ENCODE measurements at regions not wholly inside any gene's neighbourhood (a gene's known extent, or its start where the extent isn't known, plus 50 kb on each side); places are given as distances from the start of the nearest gene placed in this dataset.

- intact Hi-C loops (cut with micrococcal nuclease) (no loop called here), dilution Hi-C loops (cut with MboI; ENCODE audit: extremely low pct_ligation_motif_present, low sequenced_read_pairs) (no loop called here)
- Histone ChIP-seq H3K27ac (ENCODE audit: insufficient read depth, low read depth, low read length) (no peak overlapping the region), H3K4me2 (ENCODE audit: insufficient read depth, low read length) (no peak overlapping the region), H3K79me2 (ENCODE audit: control insufficient read depth, insufficient read depth, low read length) (no peaks in the 10 kb centered on the region), H3K9me1 (replicated peaks; ENCODE audit: control insufficient read depth, extremely low read depth, insufficient read depth, low read length) (no peaks in the 10 kb centered on the region), H2AFZ (ENCODE audit: low read depth, low read length) (no peak overlapping the region), H3K4me1 (ENCODE audit: control insufficient read depth, extremely low read depth, insufficient read depth, low read length) (no peaks in the 10 kb centered on the region), H3K9me3 (replicated peaks; ENCODE audit: control insufficient read depth, insufficient read depth, low read length) (no peaks in the 10 kb centered on the region), H3K4me3 (replicated peaks in 1 of 3; ENCODE audit: insufficient read depth in 1 of 3, low read depth in 1 of 3, low read length in 3 of 3) (no peak overlapping the region), H4K20me1 (replicated peaks; ENCODE audit: control insufficient read depth, extremely low read depth, insufficient read depth, low read length) (no peaks in the 10 kb centered on the region), H3K36me3 (ENCODE audit: control insufficient read depth in 2 of 2, extremely low read depth in 1 of 2, insufficient read depth in 2 of 2, low read length in 2 of 2) (no peaks in the 10 kb centered on the region), H3K27me3 (ENCODE audit: control insufficient read depth in 2 of 2, insufficient read depth in 2 of 2, low read length in 2 of 2) (no peaks in the 10 kb centered on the region), H3K9ac (replicated peaks; ENCODE audit: extremely low read depth, insufficient read depth, low read length) (no peak overlapping the region)
- DNase-seq (ENCODE audit: low read depth, low spot score) (no peak), FAIRE-seq (no peak)
- ChIA-PET POLR2A (no interaction called here), CTCF (no interaction called here)
- no TSS peak for BruUV-seq (replicated peaks)
- TF ChIP-seq POLR2A (IDR thresholded peaks at IDR 0.05; ENCODE audit: low read depth, low read length) = no peak
- TF ChIP-seq FOS (IDR thresholded peaks at IDR 0.05; ENCODE audit: borderline replicate concordance, insufficient read depth, low read length) = no peak
- no peak for TF ChIP-seq POLR2AphosphoS5 (IDR thresholded peaks at IDR 0.05; ENCODE audit: insufficient read depth, low read depth, low read length)
- TF ChIP-seq CTCF (IDR thresholded peaks at IDR 0.05; ENCODE audit: extremely low read depth in 1 of 2, insufficient read depth in 1 of 2, low read depth in 1 of 2, low read length in 2 of 2) = no peak
- TF ChIP-seq GATA2 (IDR thresholded peaks at IDR 0.05; ENCODE audit: insufficient read depth, insufficient read length, low read depth, low read length) = no peak
- no peak for TF ChIP-seq MAX (IDR thresholded peaks at IDR 0.05; ENCODE audit: insufficient read depth, insufficient read length)
- no peak for TF ChIP-seq EZH2 (IDR thresholded peaks at IDR 0.05; ENCODE audit: borderline replicate concordance, low read depth, low read length, severe bottlenecking)
- TF ChIP-seq MYC (IDR thresholded peaks at IDR 0.05; ENCODE audit: low read depth, low read length) = no peak
- no peak for TF ChIP-seq JUN (IDR thresholded peaks at IDR 0.05; ENCODE audit: borderline replicate concordance, insufficient read depth, insufficient read length, low read depth)
These were observed 100.0 kb upstream of the KBTBD8 start for GRCh38 chr3:66898155-66898554.

Data from endothelial cell of umbilical vein (primary cell).